Central memory CD4-positive, alpha-beta T cell (primary cell): ENCODE measurements at regions not wholly inside any gene's neighbourhood (a gene's known extent, or its start where the extent isn't known, plus 50 kb on each side); places are given as distances from the start of the nearest gene placed in this dataset.

ENCODE experiments used
- DNase-seq: peaks from one replicate; pipeline ENCODE4 v3.0.0; 2022

DNA sequence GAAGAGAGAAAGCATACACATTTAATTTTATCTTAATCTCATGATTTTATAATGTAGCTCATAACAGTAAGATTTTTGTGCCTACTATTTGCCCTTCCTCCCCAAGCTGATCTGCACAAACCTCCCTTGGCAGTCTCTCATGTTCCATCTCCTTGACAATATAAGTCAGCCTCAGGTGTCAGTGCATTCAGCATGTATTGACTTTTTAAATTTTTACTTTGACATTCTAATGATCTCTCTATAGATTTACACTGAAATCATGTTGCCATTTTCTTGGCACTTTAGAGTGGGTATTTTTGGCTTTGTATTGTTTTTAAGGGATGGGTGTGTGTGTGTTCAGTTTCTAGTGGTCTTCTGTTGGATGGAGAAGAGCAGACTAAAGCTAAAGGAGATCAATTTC, 505.3 kb upstream of the CPEB2 start:
- no peak for DNase-seq

DNA sequence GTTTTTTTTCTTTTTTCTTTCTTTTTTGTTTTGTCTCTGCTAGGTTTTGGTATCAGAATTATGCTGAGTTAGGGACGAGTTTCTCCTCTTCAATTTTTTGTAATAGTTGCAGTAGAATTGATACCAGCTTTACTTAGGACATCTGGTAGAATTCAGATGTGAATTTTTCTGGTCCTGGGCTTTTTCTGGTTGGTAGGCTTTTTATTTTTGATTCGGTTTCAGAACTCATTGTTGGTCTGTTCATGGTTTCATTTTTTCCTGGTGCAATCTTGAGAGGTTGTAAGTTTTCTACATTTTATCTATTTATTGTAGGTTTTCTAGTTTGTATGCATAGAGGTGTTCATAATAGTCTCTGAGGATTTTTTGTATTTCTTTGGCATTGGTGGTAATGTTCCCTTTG, 498.1 kb upstream of the CPEB2 start:
- no peak for DNase-seq

DNA sequence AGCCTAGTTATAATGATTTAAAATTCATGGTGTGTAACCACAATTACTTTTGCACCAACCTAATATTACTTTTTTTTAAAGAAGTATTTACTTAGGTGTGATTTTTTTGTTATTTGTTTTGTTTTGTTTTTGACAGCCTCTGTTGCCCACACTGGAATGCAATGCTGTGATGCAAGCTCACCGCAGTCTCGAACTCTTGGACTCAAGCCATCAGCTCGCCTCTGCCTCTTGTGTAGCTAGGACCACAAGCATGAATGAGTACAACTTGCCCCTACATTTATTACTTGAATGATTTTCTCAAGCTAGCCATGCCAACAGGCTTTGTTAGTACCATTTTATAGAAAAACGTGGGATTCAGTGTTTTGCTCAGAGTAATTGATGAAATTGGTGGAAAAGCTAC, 488.8 kb upstream of the CPEB2 start:
- no peak for DNase-seq

DNA sequence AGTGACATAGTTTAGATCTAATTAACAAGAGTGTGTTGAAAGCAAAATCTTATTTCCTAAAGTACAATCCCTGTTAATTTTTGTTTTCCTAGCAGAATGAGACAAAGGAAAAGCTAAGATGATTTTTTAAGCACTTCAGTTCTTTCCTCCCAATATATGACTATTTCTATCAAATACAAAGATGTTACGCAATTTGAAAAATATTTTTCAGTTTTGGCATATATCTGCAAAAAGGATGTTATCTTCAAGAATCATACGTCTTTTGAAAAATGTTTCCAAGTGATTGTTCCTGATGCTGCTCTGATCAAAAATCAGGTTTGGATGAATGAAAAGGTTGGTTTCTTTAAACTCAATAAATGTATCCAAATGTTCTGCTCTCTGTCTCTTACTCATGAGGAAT, 486.7 kb upstream of the CPEB2 start:
- no peak for DNase-seq

- no peak for DNase-seq
Observed at GRCh38 chr4:14518136-14518535, 484.1 kb upstream of the CPEB2 start.

DNA sequence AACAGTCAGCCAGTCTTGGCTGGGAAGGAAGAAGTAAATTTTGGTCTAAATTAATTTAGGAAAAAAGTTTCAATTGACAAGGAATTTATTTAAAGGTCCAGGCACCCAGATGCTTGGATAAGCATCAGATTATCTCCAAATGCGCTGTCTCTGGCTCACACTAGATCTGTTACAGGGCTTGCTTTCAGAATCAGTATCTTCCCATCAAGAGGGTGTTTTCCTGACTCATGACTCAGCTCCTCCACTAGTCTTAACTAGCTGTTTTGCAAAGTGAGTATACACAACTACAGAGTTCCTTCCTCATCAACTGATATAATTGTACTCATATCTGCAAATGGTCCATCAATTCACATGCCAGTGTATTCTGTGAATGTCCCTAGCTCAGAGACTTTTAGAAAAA, 482.1 kb upstream of the CPEB2 start:
- DNase-seq: no peak

- DNase-seq: no peak
Observed at GRCh38 chr4:14524276-14524675, 478.0 kb upstream of the CPEB2 start.

- no peak for DNase-seq
Observed at GRCh38 chr4:14528918-14529317, 473.4 kb upstream of the CPEB2 start.

GRCh38 chr4:14529653-14530052, 472.6 kb upstream of the CPEB2 start:
- no peak for DNase-seq

DNA sequence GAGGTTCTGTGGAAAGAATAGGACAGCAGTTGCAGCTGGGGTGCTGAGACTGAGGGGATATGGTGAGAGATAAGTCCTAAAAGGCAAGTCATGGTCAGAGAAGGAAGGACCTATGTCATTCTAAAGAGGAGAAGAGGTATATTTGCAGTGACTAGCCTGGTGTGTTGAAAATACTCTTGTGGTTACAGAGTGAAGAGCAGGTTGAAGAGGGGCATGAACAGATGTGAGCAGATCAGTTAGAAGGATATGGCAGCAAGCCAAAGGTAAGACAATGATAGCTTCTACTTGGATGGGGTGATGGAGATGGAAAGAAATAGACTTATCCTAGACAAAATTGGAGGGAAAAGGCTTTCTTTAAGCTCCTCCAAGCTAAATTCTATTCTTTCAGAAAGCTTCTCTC, 469.8 kb upstream of the CPEB2 start:
- DNase-seq: no peak

DNA sequence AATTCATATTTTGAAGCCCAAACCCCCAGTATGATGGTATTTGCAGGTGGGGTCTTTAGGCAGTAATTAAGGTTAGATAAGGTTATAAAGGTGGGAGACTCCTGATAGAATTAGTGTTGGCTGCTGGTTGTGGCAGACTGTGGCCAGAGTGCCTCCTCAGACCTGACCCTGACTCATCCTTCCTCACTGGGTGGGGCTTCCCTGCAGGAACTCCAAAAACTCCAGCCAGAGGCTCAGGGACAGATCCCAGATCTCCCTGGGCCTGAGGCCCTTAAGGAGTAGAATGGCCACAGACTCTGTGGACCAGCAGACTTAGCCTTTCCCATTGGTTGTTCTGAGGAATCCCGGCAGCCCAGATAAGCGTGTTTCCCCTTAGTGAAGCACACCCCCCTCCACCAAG, 463.0 kb upstream of the CPEB2 start:
- DNase-seq: no peak

DNA sequence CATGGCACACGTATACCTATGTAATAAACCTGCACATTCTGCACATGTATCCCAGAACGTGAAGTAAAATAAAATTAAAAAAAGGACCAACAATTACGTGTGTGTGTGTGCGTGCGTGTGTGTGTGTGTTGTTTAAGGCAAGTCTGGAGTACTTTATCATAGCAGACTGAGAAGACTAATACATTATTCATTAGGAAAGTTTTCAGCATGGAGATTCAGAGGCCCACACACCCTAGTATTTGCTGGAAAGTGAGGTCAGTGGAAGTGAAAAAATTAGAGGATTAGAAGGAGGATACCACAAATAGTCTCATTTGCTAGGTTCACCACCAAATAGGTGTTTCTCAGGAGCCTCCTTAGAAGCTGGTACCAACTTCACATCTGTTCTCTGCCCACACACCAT, 457.1 kb upstream of the CPEB2 start:
- no peak for DNase-seq

- no peak for DNase-seq
Observed at GRCh38 chr4:14545807-14546206, 456.5 kb upstream of the CPEB2 start.

DNA sequence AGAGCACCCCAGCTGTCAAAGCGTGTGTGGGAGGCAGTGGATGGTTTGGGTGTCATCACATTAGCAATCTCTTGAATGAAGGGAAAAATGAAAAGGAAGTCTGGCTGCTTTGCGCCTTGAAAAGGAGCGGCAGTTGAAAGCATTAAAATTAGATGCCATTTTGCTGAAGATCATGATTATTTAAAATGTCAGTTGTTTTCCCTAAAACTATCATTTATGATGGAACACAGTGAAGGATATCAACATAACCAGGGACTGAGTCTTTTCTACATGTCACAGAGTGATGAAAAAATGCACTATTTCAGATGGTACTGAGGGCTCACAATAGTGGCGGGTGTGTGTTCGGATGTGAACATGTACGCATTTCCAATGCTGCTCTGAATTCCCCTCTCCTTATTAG, 450.2 kb upstream of the CPEB2 start:
- DNase-seq: no peak

- no peak for DNase-seq
Observed at GRCh38 chr4:14559646-14560045, 442.6 kb upstream of the CPEB2 start.

- DNase-seq: no peak
Observed at GRCh38 chr4:14560577-14560976, 441.7 kb upstream of the CPEB2 start.

- DNase-seq: no peak
Observed at GRCh38 chr4:14562901-14563300, 439.4 kb upstream of the CPEB2 start.

DNA sequence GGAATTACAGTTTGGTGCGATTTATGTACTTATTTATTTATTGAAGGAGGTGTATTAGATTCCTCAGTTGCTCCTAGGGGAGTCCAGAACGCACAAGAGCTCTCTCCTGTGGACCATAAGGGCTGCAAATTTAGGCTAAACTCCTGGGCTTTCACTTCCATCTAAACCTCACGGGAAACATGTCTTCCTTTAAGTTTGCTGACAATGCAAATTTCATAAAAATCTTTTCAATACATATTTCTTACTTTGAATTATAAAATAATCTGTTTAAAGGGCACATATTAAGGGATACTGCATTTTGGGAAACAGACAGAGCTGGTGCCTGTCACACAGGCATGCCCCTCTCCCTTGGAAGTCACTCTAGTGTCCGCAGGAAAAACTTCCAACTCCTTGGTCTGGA, 438.0 kb upstream of the CPEB2 start:
- DNase-seq: no peak

DNA sequence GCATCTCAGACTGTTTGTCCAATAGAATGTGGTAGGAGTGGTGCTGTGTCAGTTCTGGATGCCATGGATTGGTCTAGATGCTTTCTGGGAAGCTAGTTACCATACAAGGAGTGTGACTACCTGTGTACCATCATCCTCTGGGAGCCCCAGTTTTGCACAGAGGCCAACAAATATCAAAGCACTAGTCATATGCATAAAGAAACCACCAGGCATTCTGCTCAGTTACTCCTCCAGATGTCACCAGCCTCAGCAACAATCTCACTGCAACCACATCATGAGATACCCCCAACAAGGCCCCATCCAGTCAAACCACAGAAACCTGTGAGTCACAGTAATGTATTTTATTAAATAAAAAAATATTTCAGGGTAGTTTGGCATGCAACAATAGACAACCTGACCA, 435.8 kb upstream of the CPEB2 start:
- no peak for DNase-seq

GRCh38 chr4:14568351-14568750, 433.9 kb upstream of the CPEB2 start:
- no peak for DNase-seq

DNA sequence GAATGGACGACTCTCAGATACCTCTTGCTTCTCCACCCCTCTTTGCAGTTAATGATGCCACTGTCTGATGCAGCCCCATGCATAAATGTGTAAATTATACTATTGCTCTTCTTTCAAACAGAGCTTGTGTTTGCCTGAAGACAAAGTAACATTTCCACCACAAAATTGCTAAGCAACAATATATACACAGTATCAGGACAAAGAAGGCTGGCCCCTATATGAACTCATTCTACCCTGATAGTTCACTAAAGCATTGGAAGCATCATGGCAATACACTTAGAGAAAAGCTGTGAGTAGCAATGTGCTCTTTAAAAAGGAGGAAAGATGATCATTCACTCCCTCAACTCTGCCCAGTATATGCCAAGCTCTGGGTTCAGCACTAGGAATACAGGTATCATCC, 427.0 kb upstream of the CPEB2 start:
- DNase-seq: no peak

- DNase-seq: no peak
Observed at GRCh38 chr4:14575919-14576318, 426.4 kb upstream of the CPEB2 start.

DNA sequence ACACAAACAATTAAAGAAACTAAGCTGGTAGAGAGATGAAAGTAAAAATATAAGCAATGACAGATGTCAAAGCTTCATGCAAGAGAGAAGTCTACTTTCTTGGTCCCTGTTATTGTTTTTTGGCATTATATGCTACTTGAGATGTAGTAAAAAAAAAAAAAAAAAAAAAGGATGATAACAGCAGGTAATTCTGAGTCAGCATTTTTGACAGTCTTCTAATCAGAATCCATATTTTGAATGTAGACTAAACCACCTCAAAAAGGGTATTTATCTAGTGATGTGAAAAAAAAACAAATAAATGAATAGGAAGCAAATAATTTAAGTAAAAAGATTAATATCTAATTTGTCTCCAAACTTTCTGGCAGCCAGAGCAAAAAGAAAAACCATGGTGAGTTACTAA, 422.2 kb upstream of the CPEB2 start:
- DNase-seq: no peak

- no peak for DNase-seq
Observed at GRCh38 chr4:14581741-14582140, 420.5 kb upstream of the CPEB2 start.

- DNase-seq: no peak
Observed at GRCh38 chr4:14582677-14583076, 419.6 kb upstream of the CPEB2 start.

DNA sequence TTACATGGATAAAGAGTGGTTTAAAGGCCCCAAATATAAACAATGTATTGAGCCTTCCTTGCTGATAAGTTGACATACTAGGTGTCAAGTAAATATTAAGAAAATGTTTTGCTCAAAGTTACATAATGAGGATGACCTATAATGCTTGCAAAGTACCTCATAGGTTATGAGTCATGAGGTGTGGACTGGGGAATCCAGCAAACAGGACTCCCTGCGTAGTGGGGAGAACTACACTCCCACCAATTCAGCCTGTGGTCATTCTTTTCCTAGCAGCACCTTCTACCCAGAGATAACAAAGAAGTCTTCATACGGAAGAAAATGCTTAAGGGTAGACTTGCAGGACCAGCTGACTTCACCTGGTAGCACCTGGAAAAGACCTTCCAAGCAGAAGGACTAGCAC, 418.9 kb upstream of the CPEB2 start:
- no peak for DNase-seq
